ENCODE measurements at regions not wholly inside any gene's neighbourhood (a gene's known extent, or its start where the extent isn't known, plus 50 kb on each side); places are given as distances from the start of the nearest gene placed in this dataset.

GRCh38 chr2:30371772-30372373 lies 75.2 kb upstream of the LCLAT1 start:
- no peak for DNase-seq

GRCh38 chr2:30372826-30373225 lies 74.2 kb upstream of the LCLAT1 start:
- DNase-seq = no peak

- peak; percentile 42 for DNase-seq
These were observed 73.2 kb upstream of the LCLAT1 start for GRCh38 chr2:30373881-30374302.

- no peak for DNase-seq
These were observed 72.7 kb upstream of the LCLAT1 start for GRCh38 chr2:30374380-30374779.

- DNase-seq = no peak
These were observed 71.1 kb upstream of the LCLAT1 start for GRCh38 chr2:30375915-30376314.

- DNase-seq = no peak
These were observed 67.6 kb upstream of the LCLAT1 start for GRCh38 chr2:30379481-30379880.

GRCh38 chr2:30380824-30381223 lies 66.2 kb upstream of the LCLAT1 start:
- DNase-seq = no peak

GRCh38 chr2:30382162-30382783 lies 64.8 kb upstream of the LCLAT1 start:
- DNase-seq = no peak

GRCh38 chr2:30382995-30383394 lies 64.1 kb upstream of the LCLAT1 start:
- no peak for DNase-seq

- DNase-seq = peak; percentile 4
These were observed 61.7 kb upstream of the LCLAT1 start for GRCh38 chr2:30385327-30385726.

- DNase-seq = no peak
These were observed 54.9 kb upstream of the LCLAT1 start for GRCh38 chr2:30392097-30392496.

GRCh38 chr2:30393510-30393909 lies 53.5 kb upstream of the LCLAT1 start:
- no peak for DNase-seq

GRCh38 chr2:30394096-30394495 lies 53.0 kb upstream of the LCLAT1 start:
- no peak for DNase-seq

GRCh38 chr2:30396436-30397232 lies 50.4 kb upstream of the LCLAT1 start:
- DNase-seq = no peak

All from T1000 (cell line).